Smooth muscle cell (in vitro differentiated cells): ENCODE measurements at regions not wholly inside any gene's neighbourhood (a gene's known extent, or its start where the extent isn't known, plus 50 kb on each side); places are given as distances from the start of the nearest gene placed in this dataset.

ENCODE experiments used
- DNase-seq: peaks from one replicate; lab custom pipeline; 2025; ENCODE audit not compliant: unreplicated experiment; lab: John Stamatoyannopoulos, UW
- H2AFZ ChIP-seq: fragments of 200-600 bp; sonication (generic); 2 replicates; pipeline ENCODE4 v1.6.0; 2016; ENCODE audit warnings: antibody characterized with exemption, low read depth, mild to moderate bottlenecking
- H3F3A ChIP-seq: fragments of 200-600 bp; sonication (generic); 2 replicates; pipeline ENCODE4 v1.6.0; 2017; ENCODE audit warnings: antibody characterized with exemption, low read depth
- H3K27ac ChIP-seq: fragments of 200-600 bp; sonication (generic); 2 replicates; pipeline ENCODE4 v1.5.1; 2016; ENCODE audit warnings: low read depth, mild to moderate bottlenecking
- H3K27me3 ChIP-seq: fragments of 200-600 bp; sonication (generic); 2 replicates; pipeline ENCODE4 v1.6.1; 2016; ENCODE audit warnings: low read depth, mild to moderate bottlenecking
- H3K36me3 ChIP-seq: fragments of 200-600 bp; sonication (generic); 2 replicates; pipeline ENCODE4 v1.5.1; 2016; ENCODE audit warnings: low read depth
- H3K4me1 ChIP-seq: fragments of 200-600 bp; sonication (generic); 2 replicates; pipeline ENCODE4 v1.5.1; 2016; ENCODE audit warnings: low read depth
- H3K4me2 ChIP-seq: fragments of 200-600 bp; sonication (generic); 2 replicates; pipeline ENCODE4 v1.6.0; 2016; ENCODE audit warnings: mild to moderate bottlenecking
- H3K4me3 ChIP-seq: fragments of 200-600 bp; sonication (generic); 2 replicates; pipeline ENCODE4 v1.5.1; 2016; ENCODE audit warnings: mild to moderate bottlenecking
- H3K79me2 ChIP-seq: fragments of 200-600 bp; sonication (generic); 2 replicates; pipeline ENCODE4 v1.6.0; 2016; ENCODE audit warnings: low read depth, mild to moderate bottlenecking
- H3K9ac ChIP-seq: fragments of 200-600 bp; sonication (generic); 2 replicates; pipeline ENCODE4 v1.6.0; 2016; ENCODE audit warnings: low read depth
- H3K9me3 ChIP-seq: fragments of 200-600 bp; sonication (generic); replicated peaks from 2 replicates; pipeline ENCODE4 v1.5.1; 2016; ENCODE audit warnings: low read depth
- H4K20me1 ChIP-seq: fragments of 200-600 bp; sonication (generic); 2 replicates; pipeline ENCODE4 v1.6.0; 2016; ENCODE audit warnings: low read depth
- WGBS: methylation state at CpG from one replicate; pipeline ENCODE4 v1.1.7; 2016; ENCODE audit warnings: low lambda C conversion rate; 5-methylcytosine and 5-hydroxymethylcytosine counted together
- TF ChIP-seq, protein P1 (sequence below): fragments of 200-600 bp; sonication (generic); IDR thresholded peaks from 2 replicates; pipeline ENCODE4 v1.5.1; 2017; ENCODE audit warnings: borderline replicate concordance, mild to moderate bottlenecking, antibody characterized with exemption; ENCODE audit not compliant: insufficient read depth, poor library complexity, severe bottlenecking

- H2AFZ ChIP-seq, result no peak overlapping the region
- H3K27ac ChIP-seq, result no peak overlapping the region
- no peak for DNase-seq
- no peak overlapping the region for H3K9ac ChIP-seq
- no peaks in the 10 kb centered on the region for H3K4me1 ChIP-seq
- WGBS, result 50% methylated on average over 3 of the region's 3 CpGs
- no peaks in the 10 kb centered on the region for H4K20me1 ChIP-seq
- no peaks in the 10 kb centered on the region for H3K9me3 ChIP-seq
- H3K36me3 ChIP-seq, result no peaks in the 10 kb centered on the region
- H3F3A ChIP-seq, result no peaks in the 10 kb centered on the region
- H3K27me3 ChIP-seq, result peaks cover 10% of the 10 kb centered on the region
- H3K4me3 ChIP-seq, result no peak overlapping the region
- TF ChIP-seq, protein P1, sequence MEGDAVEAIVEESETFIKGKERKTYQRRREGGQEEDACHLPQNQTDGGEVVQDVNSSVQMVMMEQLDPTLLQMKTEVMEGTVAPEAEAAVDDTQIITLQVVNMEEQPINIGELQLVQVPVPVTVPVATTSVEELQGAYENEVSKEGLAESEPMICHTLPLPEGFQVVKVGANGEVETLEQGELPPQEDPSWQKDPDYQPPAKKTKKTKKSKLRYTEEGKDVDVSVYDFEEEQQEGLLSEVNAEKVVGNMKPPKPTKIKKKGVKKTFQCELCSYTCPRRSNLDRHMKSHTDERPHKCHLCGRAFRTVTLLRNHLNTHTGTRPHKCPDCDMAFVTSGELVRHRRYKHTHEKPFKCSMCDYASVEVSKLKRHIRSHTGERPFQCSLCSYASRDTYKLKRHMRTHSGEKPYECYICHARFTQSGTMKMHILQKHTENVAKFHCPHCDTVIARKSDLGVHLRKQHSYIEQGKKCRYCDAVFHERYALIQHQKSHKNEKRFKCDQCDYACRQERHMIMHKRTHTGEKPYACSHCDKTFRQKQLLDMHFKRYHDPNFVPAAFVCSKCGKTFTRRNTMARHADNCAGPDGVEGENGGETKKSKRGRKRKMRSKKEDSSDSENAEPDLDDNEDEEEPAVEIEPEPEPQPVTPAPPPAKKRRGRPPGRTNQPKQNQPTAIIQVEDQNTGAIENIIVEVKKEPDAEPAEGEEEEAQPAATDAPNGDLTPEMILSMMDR, result no peak
- H3K79me2 ChIP-seq, result no peaks in the 10 kb centered on the region
- no peak overlapping the region for H3K4me2 ChIP-seq
Measured at GRCh38 chr18:37680911-37681310, 115.3 kb upstream of the CELF4 start.

DNA sequence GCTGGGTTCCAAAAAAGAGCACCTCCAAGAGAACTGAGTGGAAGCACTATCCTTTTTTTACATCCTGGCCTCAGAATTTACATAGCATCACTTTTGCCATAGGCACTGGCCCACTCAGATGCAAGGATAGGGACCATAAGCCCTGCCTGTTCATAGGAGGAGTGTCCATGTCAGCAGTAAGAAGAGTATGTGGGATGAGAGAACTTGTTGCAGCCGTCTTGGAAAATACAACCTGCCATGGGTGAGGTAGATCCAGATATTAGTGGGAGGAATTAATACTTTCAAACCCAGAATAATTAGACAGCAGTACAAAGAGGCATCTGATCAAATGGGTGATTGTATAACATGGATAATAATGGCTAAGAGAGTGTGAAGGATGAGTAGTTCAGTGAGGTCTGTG lies 110.7 kb upstream of the CELF4 start:
- no peaks in the 10 kb centered on the region for H3K9me3 ChIP-seq
- no peaks in the 10 kb centered on the region for H3K36me3 ChIP-seq
- H3K27me3 ChIP-seq, result peaks cover 10% of the 10 kb centered on the region
- H3K4me2 ChIP-seq, result no peak overlapping the region
- no peaks in the 10 kb centered on the region for H4K20me1 ChIP-seq
- TF ChIP-seq, protein P1, result no peak
- H3F3A ChIP-seq, result no peaks in the 10 kb centered on the region
- no peak for DNase-seq
- H3K4me3 ChIP-seq, result no peak overlapping the region
- no peak overlapping the region for H2AFZ ChIP-seq
- no peak overlapping the region for H3K9ac ChIP-seq
- no peaks in the 10 kb centered on the region for H3K4me1 ChIP-seq
- WGBS, result 92% methylated on average over 1 of the region's 1 CpG
- no peaks in the 10 kb centered on the region for H3K79me2 ChIP-seq
- no peak overlapping the region for H3K27ac ChIP-seq

DNA sequence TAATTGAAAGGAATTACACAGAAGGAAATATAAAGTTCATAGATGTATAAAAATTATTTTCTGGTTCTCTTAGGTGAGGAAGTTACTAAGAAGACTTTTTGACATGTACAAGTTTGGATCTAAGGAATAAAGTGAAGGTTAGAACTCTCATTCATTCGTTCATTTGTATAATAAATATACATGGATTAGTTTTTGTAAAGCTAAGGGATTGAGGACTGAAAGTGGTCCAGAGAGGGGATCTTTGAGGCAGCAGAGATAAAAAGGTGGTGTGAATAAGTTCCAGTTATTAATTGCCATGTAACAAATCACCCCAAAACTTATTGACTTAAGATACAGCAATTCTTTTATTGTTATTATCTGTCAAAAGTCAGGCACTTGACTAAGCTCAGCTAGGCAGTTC lies 110.1 kb upstream of the CELF4 start:
- TF ChIP-seq, protein P1, result no peak
- 77% methylated on average over 1 of the region's 1 CpG for WGBS
- no peaks in the 10 kb centered on the region for H4K20me1 ChIP-seq
- no peak for DNase-seq
- no peaks in the 10 kb centered on the region for H3K9me3 ChIP-seq
- H3K79me2 ChIP-seq, result no peaks in the 10 kb centered on the region
- no peak overlapping the region for H3K4me2 ChIP-seq
- peaks cover 10% of the 10 kb centered on the region for H3K27me3 ChIP-seq
- H2AFZ ChIP-seq, result no peak overlapping the region
- H3K4me1 ChIP-seq, result no peaks in the 10 kb centered on the region
- H3K27ac ChIP-seq, result no peak overlapping the region
- no peak overlapping the region for H3K9ac ChIP-seq
- no peaks in the 10 kb centered on the region for H3F3A ChIP-seq
- H3K4me3 ChIP-seq, result no peak overlapping the region
- H3K36me3 ChIP-seq, result no peaks in the 10 kb centered on the region

DNA sequence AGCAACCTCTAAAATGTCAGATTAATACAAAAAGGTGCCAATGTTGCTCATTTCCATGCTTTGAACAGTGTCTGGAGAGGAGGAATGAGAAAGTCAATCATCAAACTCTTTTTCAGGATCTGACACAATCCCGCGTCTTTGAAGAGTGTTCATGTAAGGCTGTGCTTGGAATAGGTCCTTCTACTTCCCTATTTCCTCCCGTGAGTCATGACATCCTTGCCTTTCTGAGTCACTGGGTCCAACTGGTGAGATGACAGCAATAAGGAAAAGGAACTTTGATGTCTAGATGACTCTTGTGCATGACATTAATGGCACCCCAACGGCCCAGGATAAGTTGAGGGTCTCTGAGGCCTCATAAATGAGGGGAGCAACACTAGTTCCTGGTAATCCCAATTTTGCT lies 109.0 kb upstream of the CELF4 start:
- Histone ChIP-seq H2AFZ (no peak overlapping the region), H3K9ac (no peak overlapping the region), H3K4me3 (no peak overlapping the region), H3K4me2 (no peak overlapping the region), H3F3A (no peaks in the 10 kb centered on the region), H3K27me3 (peaks cover 10% of the 10 kb centered on the region), H3K79me2 (no peaks in the 10 kb centered on the region), H3K9me3 (no peaks in the 10 kb centered on the region), H4K20me1 (no peaks in the 10 kb centered on the region), H3K27ac (no peak overlapping the region), H3K36me3 (no peaks in the 10 kb centered on the region), H3K4me1 (no peaks in the 10 kb centered on the region)
- WGBS, result 59% methylated on average over 4 of the region's 4 CpGs
- no peak for DNase-seq
- TF ChIP-seq, protein P1, result no peak
